ENCODE measurements at regions not wholly inside any gene's neighbourhood (a gene's known extent, or its start where the extent isn't known, plus 50 kb on each side); places are given as distances from the start of the nearest gene placed in this dataset.

DNA sequence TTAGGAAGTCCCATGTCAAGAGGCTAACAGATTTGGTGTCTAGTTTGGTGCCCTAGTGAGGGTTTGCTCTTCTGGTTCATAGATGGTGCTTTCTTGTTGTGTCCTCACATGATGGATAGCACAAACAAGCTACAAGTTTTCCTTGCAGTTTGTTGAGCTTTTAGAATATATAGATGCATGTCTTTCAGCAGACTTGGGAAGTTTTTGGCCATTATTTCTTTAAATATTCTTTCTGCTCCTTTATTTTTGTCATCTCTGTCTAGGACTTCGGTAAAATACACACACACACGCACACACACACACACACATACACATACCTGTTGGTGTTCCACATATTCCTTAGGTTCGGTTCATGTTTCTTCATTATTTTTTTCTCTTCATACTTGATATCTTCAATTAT is 81.5 kb upstream of the TEX51 start:
- DNase-seq (ENCODE audit: low read depth): no peak
- TF ChIP-seq, protein P1, sequence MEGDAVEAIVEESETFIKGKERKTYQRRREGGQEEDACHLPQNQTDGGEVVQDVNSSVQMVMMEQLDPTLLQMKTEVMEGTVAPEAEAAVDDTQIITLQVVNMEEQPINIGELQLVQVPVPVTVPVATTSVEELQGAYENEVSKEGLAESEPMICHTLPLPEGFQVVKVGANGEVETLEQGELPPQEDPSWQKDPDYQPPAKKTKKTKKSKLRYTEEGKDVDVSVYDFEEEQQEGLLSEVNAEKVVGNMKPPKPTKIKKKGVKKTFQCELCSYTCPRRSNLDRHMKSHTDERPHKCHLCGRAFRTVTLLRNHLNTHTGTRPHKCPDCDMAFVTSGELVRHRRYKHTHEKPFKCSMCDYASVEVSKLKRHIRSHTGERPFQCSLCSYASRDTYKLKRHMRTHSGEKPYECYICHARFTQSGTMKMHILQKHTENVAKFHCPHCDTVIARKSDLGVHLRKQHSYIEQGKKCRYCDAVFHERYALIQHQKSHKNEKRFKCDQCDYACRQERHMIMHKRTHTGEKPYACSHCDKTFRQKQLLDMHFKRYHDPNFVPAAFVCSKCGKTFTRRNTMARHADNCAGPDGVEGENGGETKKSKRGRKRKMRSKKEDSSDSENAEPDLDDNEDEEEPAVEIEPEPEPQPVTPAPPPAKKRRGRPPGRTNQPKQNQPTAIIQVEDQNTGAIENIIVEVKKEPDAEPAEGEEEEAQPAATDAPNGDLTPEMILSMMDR (IDR thresholded peaks at IDR 0.05; ENCODE audit: insufficient read depth, low read depth, low read length): no peak
- no peak overlapping the region for H3K4me3 ChIP-seq (ENCODE audit: low read depth, low read length)

DNA sequence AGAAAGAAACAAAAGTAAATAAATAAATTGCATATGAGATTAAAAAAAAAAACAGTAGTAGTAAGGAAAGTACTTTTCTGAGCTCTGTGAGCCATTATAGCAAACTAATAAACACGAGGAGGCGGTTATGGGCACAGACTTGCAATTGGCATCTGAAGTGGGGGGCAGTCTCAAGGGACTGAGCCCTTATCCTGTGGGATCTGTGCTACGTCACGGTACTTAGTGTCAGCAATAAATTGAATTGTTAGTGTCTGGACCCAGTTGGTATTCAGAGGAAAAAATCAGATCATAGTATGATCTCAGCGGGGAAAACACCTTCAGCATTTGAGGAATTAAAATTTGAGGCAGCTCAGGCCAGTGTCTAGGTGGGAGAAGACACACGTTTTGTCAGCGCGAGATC is 76.6 kb upstream of the TEX51 start:
- no peak overlapping the region for H3K4me3 ChIP-seq (ENCODE audit: low read depth, low read length)
- TF ChIP-seq, protein P1 (IDR thresholded peaks at IDR 0.05; ENCODE audit: insufficient read depth, low read depth, low read length): no peak
- DNase-seq (ENCODE audit: low read depth): no peak

DNA sequence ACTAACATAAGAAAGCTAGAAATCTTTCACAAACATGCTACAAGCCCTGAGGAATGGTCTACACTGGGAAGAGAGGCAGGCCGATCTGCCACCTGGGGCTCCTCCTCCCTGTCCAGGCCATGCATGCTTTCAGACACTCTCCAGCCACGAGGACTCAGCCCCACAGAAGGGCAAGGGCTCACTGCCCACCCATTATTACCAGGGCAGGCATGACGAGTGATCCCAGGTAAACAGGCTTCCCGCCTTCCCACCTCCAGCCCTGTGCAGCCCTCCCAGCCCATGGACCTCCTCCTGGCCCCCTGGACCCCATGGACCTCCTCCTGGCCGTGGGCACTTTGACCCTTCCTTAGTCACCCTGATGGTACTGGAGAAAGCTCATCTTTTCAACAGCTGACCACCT is 75.8 kb upstream of the TEX51 start:
- TF ChIP-seq, protein P1 (IDR thresholded peaks at IDR 0.05; ENCODE audit: insufficient read depth, low read depth, low read length): no peak
- H3K4me3 ChIP-seq (ENCODE audit: low read depth, low read length): no peak overlapping the region

DNA sequence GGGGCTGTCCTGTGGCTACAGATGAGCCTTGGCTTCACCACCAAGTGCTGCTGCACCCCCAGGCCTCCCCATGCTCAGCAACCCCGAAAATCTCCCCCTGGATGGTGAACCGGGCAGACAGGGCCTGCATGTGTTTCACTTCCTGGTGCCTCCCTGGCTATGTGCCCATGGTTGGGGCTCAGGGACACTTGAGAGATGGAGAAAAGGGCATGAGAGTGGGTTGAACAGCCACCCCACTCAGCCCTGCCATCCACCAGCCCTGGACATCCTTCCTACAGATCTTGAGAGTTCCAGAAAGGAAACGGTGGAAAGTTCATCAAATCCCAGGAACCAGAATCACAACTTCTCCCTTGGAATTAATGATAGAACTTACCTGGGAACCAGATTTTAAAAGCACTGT is 74.7 kb upstream of the TEX51 start:
- no peak for DNase-seq (ENCODE audit: low read depth)
- TF ChIP-seq, protein P1 (IDR thresholded peaks at IDR 0.05; ENCODE audit: insufficient read depth, low read depth, low read length): no peak
- H3K4me3 ChIP-seq (ENCODE audit: low read depth, low read length): no peak overlapping the region

More for the DNA sequence above, 75.8 kb upstream of the TEX51 start:
- DNase-seq (ENCODE audit: low read depth): no peak

DNA sequence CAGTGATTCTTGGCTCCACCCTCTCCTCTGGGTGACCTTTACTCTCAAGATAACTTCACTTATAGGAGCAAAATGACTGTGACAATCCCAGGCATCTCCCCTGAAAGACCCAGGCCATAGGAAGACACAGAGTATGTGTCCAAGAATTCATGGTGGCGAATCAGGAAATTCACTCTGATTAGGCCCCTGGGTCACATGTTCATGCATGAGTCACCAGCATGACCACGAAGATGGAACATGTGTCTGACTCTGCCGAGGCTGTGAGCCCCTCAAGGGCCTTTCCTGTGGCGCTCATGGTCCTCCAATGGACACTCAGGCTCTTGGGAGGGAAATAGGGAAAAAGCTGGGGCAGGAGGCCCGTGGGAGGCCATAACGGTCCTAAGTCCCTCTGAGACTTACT is 74.0 kb upstream of the TEX51 start:
- TF ChIP-seq, protein P1 (IDR thresholded peaks at IDR 0.05; ENCODE audit: insufficient read depth, low read depth, low read length): no peak
- no peak overlapping the region for H3K4me3 ChIP-seq (ENCODE audit: low read depth, low read length)
- no peak for DNase-seq (ENCODE audit: low read depth)

DNA sequence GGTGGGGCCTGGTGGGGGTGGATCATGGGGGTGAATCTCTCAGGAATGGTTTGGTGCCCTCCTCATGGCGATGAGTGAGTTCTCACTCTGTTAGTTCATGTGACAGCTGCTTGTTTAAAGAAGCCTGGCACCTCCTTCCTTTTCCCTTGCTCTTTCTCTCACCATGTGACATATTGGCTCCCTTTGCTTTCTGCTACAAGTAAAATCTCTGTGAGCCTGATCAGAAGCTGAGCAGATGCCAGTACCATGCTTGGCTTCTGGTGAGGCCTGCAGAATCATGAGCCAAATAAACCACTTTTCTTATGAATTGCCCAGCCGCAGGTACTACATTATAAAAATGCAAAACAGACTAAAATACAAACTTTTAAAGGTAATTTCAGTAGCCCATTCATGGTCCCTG is 73.4 kb upstream of the TEX51 start:
- no peak overlapping the region for H3K4me3 ChIP-seq (ENCODE audit: low read depth, low read length)
- TF ChIP-seq, protein P1 (IDR thresholded peaks at IDR 0.05; ENCODE audit: insufficient read depth, low read depth, low read length): no peak
- DNase-seq (ENCODE audit: low read depth): no peak

DNA sequence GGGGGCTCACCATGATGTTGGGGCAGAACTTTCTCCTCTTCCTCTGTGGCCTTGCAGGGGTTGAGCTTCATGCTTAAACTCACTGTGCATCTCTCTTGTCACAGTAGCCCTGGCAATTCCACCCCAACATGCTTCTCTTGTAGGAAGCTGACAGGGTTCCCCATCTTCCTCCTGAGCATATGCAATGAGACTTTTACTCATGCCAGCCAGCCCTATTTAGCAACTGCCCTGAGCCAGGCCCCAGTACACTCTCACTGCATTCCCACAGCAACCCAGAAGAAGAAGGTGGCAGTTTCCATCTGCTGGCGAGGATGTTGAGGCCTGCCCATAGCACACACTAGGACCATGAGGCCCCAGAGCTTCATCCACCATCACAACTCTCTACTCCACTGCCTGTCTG is 72.2 kb upstream of the TEX51 start:
- no peak for DNase-seq (ENCODE audit: low read depth)
- TF ChIP-seq, protein P1 (IDR thresholded peaks at IDR 0.05; ENCODE audit: insufficient read depth, low read depth, low read length): no peak
- no peak overlapping the region for H3K4me3 ChIP-seq (ENCODE audit: low read depth, low read length)
